ENCODE measurements at regions not wholly inside any gene's neighbourhood (a gene's known extent, or its start where the extent isn't known, plus 50 kb on each side); places are given as distances from the start of the nearest gene placed in this dataset.

- DNase-seq (ENCODE audit: extremely low spot score in 2 of 2), result no peak
- no peak overlapping the region for H3K4me3 ChIP-seq
- H3K9me3 ChIP-seq, result no peaks in the 10 kb centered on the region
- TF ChIP-seq POLR2AphosphoS5 (IDR thresholded peaks at IDR 0.05; ENCODE audit: insufficient read depth in 1 of 2, low read depth in 1 of 2), result no peak
- no peak for TF ChIP-seq POLR2A (IDR thresholded peaks at IDR 0.05)
- TF ChIP-seq, protein P1, sequence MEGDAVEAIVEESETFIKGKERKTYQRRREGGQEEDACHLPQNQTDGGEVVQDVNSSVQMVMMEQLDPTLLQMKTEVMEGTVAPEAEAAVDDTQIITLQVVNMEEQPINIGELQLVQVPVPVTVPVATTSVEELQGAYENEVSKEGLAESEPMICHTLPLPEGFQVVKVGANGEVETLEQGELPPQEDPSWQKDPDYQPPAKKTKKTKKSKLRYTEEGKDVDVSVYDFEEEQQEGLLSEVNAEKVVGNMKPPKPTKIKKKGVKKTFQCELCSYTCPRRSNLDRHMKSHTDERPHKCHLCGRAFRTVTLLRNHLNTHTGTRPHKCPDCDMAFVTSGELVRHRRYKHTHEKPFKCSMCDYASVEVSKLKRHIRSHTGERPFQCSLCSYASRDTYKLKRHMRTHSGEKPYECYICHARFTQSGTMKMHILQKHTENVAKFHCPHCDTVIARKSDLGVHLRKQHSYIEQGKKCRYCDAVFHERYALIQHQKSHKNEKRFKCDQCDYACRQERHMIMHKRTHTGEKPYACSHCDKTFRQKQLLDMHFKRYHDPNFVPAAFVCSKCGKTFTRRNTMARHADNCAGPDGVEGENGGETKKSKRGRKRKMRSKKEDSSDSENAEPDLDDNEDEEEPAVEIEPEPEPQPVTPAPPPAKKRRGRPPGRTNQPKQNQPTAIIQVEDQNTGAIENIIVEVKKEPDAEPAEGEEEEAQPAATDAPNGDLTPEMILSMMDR (IDR thresholded peaks at IDR 0.05), result no peak
- no peaks in the 10 kb centered on the region for H3K36me3 ChIP-seq
- H3K4me1 ChIP-seq, result no peaks in the 10 kb centered on the region
- no peak overlapping the region for H3K27ac ChIP-seq
- intact Hi-C loops (cut with DNase I), result no loop called here
- no peaks in the 10 kb centered on the region for H3K27me3 ChIP-seq
These were observed 175.8 kb upstream of the SALL4 start for GRCh38 chr20:51978070-51978501.

- no peaks in the 10 kb centered on the region for H3K4me1 ChIP-seq
- no peak for DNase-seq (ENCODE audit: extremely low spot score in 2 of 2)
- no peaks in the 10 kb centered on the region for H3K9me3 ChIP-seq
- no peak overlapping the region for H3K27ac ChIP-seq
- no peak overlapping the region for H3K4me3 ChIP-seq
- intact Hi-C loops (cut with DNase I), result no loop called here
- TF ChIP-seq POLR2AphosphoS5 (IDR thresholded peaks at IDR 0.05; ENCODE audit: insufficient read depth in 1 of 2, low read depth in 1 of 2) (no peak), POLR2A (IDR thresholded peaks at IDR 0.05) (no peak)
- TF ChIP-seq, protein P1 (IDR thresholded peaks at IDR 0.05), result no peak
- no peaks in the 10 kb centered on the region for H3K36me3 ChIP-seq
- H3K27me3 ChIP-seq, result no peaks in the 10 kb centered on the region
These were observed 169.7 kb upstream of the SALL4 start for GRCh38 chr20:51972056-51972455.

DNA sequence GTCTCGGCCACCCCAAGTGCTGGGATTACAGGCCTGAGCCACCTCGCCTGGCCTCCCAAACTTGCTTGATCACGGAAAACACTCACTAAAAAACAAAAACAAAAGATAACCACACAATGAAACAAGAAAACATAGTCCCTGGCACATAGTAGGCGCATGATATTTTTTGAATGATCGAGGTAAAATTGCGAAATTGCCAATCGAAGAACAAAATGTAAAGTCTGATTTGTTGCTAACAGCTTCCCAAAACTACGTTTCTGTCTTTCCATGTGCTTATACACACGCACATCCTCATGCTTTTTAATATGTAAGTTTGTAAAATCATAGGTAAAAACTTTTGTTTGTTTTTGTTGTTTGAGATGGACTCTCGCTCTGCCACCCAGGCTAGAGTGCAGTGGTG is 168.5 kb upstream of the SALL4 start:
- DNase-seq (ENCODE audit: extremely low spot score in 2 of 2), result no peak
- TF ChIP-seq, protein P1 (IDR thresholded peaks at IDR 0.05), result no peak
- TF ChIP-seq POLR2A (IDR thresholded peaks at IDR 0.05), result no peak
- TF ChIP-seq POLR2AphosphoS5 (IDR thresholded peaks at IDR 0.05; ENCODE audit: insufficient read depth in 1 of 2, low read depth in 1 of 2), result no peak

GRCh38 chr20:51969191-51969590 is 166.9 kb upstream of the SALL4 start:
- H3K4me1 ChIP-seq, result no peaks in the 10 kb centered on the region
- TF ChIP-seq, protein P1 (IDR thresholded peaks at IDR 0.05), result no peak
- TF ChIP-seq POLR2AphosphoS5 (IDR thresholded peaks at IDR 0.05; ENCODE audit: insufficient read depth in 1 of 2, low read depth in 1 of 2) (no peak), POLR2A (IDR thresholded peaks at IDR 0.05) (no peak)
- H3K27me3 ChIP-seq, result no peaks in the 10 kb centered on the region
- H3K36me3 ChIP-seq, result no peaks in the 10 kb centered on the region
- H3K9me3 ChIP-seq, result no peaks in the 10 kb centered on the region
- intact Hi-C loops (cut with DNase I), result no loop called here
- no peak overlapping the region for H3K4me3 ChIP-seq
- H3K27ac ChIP-seq, result no peak overlapping the region
- DNase-seq (ENCODE audit: extremely low spot score in 2 of 2), result no peak

More for the DNA sequence above, 168.5 kb upstream of the SALL4 start:
- Histone ChIP-seq H3K27me3 (no peaks in the 10 kb centered on the region), H3K36me3 (no peaks in the 10 kb centered on the region), H3K9me3 (no peaks in the 10 kb centered on the region), H3K4me1 (no peaks in the 10 kb centered on the region), H3K4me3 (no peak overlapping the region), H3K27ac (no peak overlapping the region)
- intact Hi-C loops (cut with DNase I), result no loop called here

DNA sequence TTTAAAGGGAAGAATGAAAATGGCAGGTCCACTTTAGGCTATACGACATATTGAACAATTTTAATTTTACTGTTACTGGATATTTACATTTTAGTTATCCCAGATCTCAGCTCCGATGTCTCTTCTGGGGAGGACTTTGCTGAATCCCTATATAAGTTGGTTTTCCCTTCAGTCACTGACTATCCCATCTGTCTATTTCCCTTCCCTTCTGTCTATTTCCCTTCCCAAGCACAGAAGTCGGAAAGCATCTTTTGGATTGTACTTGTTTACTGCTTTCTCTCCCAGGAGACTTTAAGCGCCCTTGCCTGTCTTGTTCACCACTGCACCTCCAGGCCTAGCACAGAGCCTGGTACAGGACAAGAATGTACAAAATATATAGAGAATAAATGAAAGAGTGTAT is 165.8 kb upstream of the SALL4 start:
- Histone ChIP-seq H3K4me1 (no peaks in the 10 kb centered on the region), H3K4me3 (no peak overlapping the region), H3K27me3 (no peaks in the 10 kb centered on the region), H3K9me3 (no peaks in the 10 kb centered on the region), H3K36me3 (no peaks in the 10 kb centered on the region), H3K27ac (no peak overlapping the region)
- no peak for DNase-seq (ENCODE audit: extremely low spot score in 2 of 2)
- TF ChIP-seq POLR2A (IDR thresholded peaks at IDR 0.05), result no peak
- TF ChIP-seq, protein P1 (IDR thresholded peaks at IDR 0.05), result no peak
- TF ChIP-seq POLR2AphosphoS5 (IDR thresholded peaks at IDR 0.05; ENCODE audit: insufficient read depth in 1 of 2, low read depth in 1 of 2), result no peak
- intact Hi-C loops (cut with DNase I), result no loop called here
